Activated naive CD4-positive, alpha-beta T cell treated with anti-CD3 and anti-CD28 coated beads for 36 hours (primary cell): ENCODE measurements at regions not wholly inside any gene's neighbourhood (a gene's known extent, or its start where the extent isn't known, plus 50 kb on each side); places are given as distances from the start of the nearest gene placed in this dataset.
A peak's percentile ranks its signal among the peaks of the same experiment; 100 is the strongest.

Experiments used
- CTCF ChIA-PET: fragments of 350-600 bp; sonication (Branson Sonifier 250); formaldehyde crosslinking; loops from one replicate; lab custom pipeline; 2021; ENCODE audit warnings: antibody characterized with exemption; lab: Charles Lee
- DNase-seq: peaks from one replicate; pipeline ENCODE4 v3.0.0-alpha.2; 2020
- H3K27ac Mint-ChIP-seq: one replicate; pipeline ENCODE4 v1.8.0; 2021; ENCODE audit warnings: mild to moderate bottlenecking, mixed read lengths
- H3K27me3 Mint-ChIP-seq: one replicate; pipeline ENCODE4 v1.8.0; 2021; ENCODE audit warnings: low read depth, mixed read lengths
- H3K36me3 Mint-ChIP-seq: one replicate; pipeline ENCODE4 v1.8.0; 2021; ENCODE audit warnings: low read depth, mixed read lengths
- H3K4me1 Mint-ChIP-seq: one replicate; pipeline ENCODE4 v1.8.0; 2021; ENCODE audit warnings: low read depth, mixed read lengths
- H3K4me3 Mint-ChIP-seq: one replicate; pipeline ENCODE4 v1.8.0; 2021; ENCODE audit warnings: mild to moderate bottlenecking, moderate library complexity, mixed read lengths
- H3K9me3 Mint-ChIP-seq: one replicate; pipeline ENCODE4 v1.8.0; 2021; ENCODE audit warnings: mixed read lengths
- intact Hi-C: fragments of 100-400 bp; cut with micrococcal nuclease; formaldehyde crosslinking; loops from one replicate; pipeline ENCODE4 v1.15.1; 2023

DNA sequence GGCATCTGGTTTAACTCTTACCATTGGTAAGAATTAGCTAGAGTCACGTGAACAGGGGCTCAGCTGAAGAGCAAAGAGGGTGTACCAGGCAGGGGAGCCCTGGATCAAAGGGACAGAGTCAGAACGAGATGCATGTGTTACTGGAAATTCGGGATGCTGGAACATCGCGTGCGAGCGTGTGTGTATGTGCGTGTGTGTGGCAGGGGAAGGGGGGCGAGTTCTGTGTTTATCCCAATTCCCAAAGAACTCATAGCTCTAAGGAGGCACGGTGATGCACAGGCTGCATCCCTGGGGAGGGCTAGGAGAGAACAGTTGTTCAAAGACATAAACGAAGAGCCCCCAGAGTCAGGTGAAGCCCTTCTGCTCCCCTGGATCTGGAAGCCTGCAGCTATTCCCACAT lies 353.3 kb downstream of the GADD45G start:
- Mint-ChIP-seq H3K9me3 (no peaks in the 10 kb centered on the region), H3K4me1 (peaks cover 20% of the 10 kb centered on the region), H3K27me3 (no peaks in the 10 kb centered on the region), H3K4me3 (no peak overlapping the region), H3K36me3 (no peaks in the 10 kb centered on the region), H3K27ac (peak overlapping the region; percentile 35)
- DNase-seq, result no peak
- CTCF ChIA-PET, result no interaction called here
- intact Hi-C loops, result no loop called here

DNA sequence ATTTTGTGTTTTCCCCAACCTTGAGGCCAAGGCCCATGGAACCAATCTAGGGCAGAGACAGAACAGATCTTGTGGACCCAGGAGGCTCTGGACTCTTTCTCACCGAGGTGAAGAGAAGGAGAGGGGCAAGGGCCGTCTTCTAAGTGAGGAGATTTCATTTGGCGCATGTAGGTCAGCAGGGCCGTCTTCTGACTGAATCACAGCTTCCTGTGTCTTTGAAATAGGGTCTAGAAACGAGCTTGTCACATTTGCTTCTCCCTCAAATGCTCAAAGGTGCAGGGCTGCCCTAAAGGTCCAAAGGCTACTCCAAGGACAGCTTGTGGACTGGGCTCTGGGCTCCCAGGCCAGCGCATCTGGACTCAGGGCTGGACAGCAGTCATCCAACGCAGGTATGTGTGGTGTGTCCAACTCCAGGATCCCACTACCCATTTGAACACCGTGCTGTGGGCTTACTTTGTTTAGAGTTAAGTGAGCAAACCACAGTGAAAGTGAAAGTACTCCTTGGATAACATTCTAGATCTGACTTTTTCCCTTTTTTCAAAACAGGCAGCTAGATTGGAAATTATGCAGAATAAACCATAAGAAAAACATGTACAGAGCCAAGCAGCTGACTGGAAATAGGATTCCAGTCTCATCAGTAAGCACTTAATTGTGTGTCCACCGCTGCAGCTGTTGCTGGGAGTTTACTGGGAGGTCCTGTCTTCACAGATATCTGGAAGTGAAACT lies 357.0 kb downstream of the GADD45G start:
- H3K4me3 Mint-ChIP-seq, result no peak overlapping the region
- H3K27ac Mint-ChIP-seq, result peak overlapping the region; percentile 22
- CTCF ChIA-PET, result interaction anchor here (0.5 to 1.4 kb wide), 3 partner anchors 140 to 1611 kb away, joined by 3 to 5 read pairs (median 5); no protein-coding TSS in a partner anchor
- no peaks in the 10 kb centered on the region for H3K9me3 Mint-ChIP-seq
- no peaks in the 10 kb centered on the region for H3K36me3 Mint-ChIP-seq
- intact Hi-C loops, result no loop called here
- peaks cover 20% of the 10 kb centered on the region for H3K4me1 Mint-ChIP-seq
- no peak for DNase-seq
- H3K27me3 Mint-ChIP-seq, result no peaks in the 10 kb centered on the region

DNA sequence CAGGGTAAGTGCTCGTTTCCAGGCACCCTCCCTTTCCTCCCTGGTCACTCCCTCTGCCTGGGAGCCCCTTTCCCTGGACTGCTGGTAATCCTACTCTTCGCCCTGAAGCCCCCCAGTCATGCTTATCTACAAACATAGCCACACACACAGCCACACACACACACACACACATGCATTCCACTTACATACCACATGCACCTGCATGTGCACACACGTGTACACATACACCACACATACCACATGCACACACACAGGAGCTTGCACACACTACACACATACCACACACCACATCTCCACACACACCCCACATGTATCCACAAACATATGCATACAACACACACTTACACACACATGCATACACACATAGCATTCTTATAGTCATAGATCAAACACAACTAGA lies 358.5 kb downstream of the GADD45G start:
- H3K4me1 Mint-ChIP-seq, result peaks cover 24% of the 10 kb centered on the region
- no peak overlapping the region for H3K27ac Mint-ChIP-seq
- intact Hi-C loops, result no loop called here
- H3K9me3 Mint-ChIP-seq, result no peaks in the 10 kb centered on the region
- no peaks in the 10 kb centered on the region for H3K36me3 Mint-ChIP-seq
- CTCF ChIA-PET, result no interaction called here
- H3K4me3 Mint-ChIP-seq, result no peak overlapping the region
- no peak for DNase-seq
- H3K27me3 Mint-ChIP-seq, result no peaks in the 10 kb centered on the region

DNA sequence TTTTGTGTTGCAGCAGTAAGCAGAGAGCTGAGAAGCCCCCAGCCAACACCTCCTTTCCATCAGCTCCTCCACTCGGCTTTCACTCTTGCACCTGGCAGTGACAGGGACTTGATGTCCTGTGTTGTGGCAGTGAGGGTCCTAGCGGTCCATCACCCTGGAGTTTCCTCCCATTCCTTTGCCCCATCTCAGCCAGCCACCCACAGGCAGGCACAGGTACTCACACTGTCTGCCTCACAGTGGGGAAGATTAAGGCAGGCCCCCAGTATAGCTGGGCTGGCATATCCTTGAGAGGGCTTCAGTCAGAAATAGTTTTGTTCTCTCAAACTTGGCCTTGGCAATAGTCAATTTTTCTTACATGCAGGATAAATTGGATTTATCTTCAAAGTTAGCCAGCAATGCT lies 362.7 kb downstream of the GADD45G start:
- intact Hi-C loops, result no loop called here
- H3K36me3 Mint-ChIP-seq, result no peaks in the 10 kb centered on the region
- H3K27ac Mint-ChIP-seq, result no peak overlapping the region
- H3K4me1 Mint-ChIP-seq, result peaks cover 34% of the 10 kb centered on the region
- CTCF ChIA-PET, result no interaction called here
- H3K27me3 Mint-ChIP-seq, result no peaks in the 10 kb centered on the region
- no peak for DNase-seq
- H3K9me3 Mint-ChIP-seq, result no peaks in the 10 kb centered on the region
- no peak overlapping the region for H3K4me3 Mint-ChIP-seq

DNA sequence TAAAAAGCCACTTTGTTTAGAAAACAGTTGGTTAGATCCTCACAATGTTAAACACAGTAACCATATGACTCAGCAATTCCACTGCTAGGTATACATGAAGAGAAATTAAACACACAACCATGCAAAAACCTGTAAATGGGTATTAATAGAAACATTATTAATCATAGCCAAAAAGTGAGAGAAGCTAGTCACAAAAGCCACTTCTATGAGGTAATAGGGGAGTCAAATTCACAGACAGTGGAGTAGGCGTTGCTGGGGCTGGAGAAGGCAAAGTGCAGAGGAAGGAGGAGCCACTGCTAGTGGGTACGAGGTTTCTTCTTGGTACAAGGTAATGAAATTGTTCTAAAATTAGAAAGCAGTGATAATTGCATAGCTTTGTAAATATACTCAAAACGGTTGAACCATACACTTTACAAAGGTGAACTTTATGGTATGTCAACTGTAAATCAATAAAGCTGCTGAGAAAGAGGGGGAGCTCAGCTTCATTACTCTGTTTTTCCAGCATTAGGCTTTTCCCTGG lies 364.4 kb downstream of the GADD45G start:
- no peak overlapping the region for H3K27ac Mint-ChIP-seq

DNA sequence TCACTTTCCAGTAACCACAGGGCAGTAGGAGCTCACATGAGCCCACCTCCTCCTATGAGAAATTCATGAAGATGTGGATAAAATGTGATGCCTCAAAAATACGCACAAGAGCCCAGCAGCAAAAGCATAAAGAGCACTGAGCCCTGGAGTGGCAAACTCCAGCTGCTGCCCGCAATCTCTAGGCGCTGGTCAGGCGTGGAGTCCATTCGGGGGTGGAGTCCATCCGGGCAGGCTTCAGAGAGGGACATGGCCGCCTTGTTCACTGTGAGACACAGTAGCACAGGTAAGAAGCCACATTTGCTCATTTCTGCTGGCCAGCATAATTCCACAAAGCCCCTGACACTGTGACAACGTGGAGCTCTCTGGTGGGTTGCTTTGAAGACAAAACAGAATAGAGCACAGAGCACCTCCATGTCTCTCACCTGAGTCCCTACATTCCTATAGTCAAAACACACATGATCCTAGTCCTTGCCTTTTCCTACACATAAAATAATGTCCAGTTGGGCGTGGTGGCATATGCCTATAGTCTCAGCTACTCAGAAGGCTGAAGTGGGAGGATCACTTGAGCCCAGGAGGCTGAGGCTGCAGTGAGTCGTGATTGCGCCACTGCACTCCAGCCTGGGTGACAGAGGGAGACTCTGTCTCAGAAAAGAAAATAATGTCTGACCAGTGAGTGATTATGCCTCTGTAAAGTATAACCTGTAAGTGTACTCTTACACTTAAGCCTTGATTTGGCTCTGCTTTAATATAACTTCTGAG lies 365.2 kb downstream of the GADD45G start:
- DNase-seq, result no peak
- H3K27ac Mint-ChIP-seq, result no peak overlapping the region
- H3K4me3 Mint-ChIP-seq, result no peak overlapping the region
- intact Hi-C loops, result loop anchor here (1.0 kb wide), 1 partner anchor 13 kb away; no protein-coding TSS in a partner anchor
- CTCF ChIA-PET, result interaction anchor here (0.9 kb wide), 2 partner anchors 132 to 133 kb away, joined by 3 read pairs; no protein-coding TSS in a partner anchor
- H3K9me3 Mint-ChIP-seq, result no peaks in the 10 kb centered on the region
- H3K4me1 Mint-ChIP-seq, result peaks cover 37% of the 10 kb centered on the region
- H3K27me3 Mint-ChIP-seq, result no peaks in the 10 kb centered on the region
- no peaks in the 10 kb centered on the region for H3K36me3 Mint-ChIP-seq

More for the DNA sequence above, 364.4 kb downstream of the GADD45G start:
- CTCF ChIA-PET, result interaction anchor here (0.8 to 1.5 kb wide), 4 partner anchors 15 to 366 kb away, joined by 3 to 5 read pairs (median 4); no protein-coding TSS in a partner anchor
- Mint-ChIP-seq H3K4me1 (peaks cover 37% of the 10 kb centered on the region), H3K9me3 (no peaks in the 10 kb centered on the region), H3K36me3 (no peaks in the 10 kb centered on the region), H3K4me3 (no peak overlapping the region), H3K27me3 (no peaks in the 10 kb centered on the region)
- peak; percentile 57 for DNase-seq
- intact Hi-C loops, result loop anchor here (1.0 kb wide), 1 partner anchor 14 kb away; no protein-coding TSS in a partner anchor

DNA sequence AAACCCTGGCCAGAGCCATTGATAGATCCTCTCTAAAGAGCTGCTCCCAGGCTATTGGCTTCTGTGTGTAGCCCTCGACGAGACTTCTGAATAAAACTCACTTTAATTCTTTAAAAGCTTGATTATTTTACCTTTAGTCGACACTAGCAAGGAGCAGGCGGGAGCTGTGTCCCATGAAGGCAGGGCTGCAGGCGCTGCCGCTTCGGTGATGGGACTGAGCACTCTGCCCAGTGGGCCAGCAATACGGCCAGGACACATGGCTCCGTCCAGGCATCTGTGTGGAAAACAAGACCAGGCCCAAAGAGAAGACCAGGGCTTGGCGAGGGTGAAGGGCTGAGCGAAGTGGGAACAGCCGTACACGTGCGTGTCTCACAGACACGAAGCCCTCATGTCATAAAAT lies 365.9 kb downstream of the GADD45G start:
- Mint-ChIP-seq H3K9me3 (no peaks in the 10 kb centered on the region), H3K36me3 (no peaks in the 10 kb centered on the region), H3K27ac (no peak overlapping the region), H3K4me1 (peaks cover 37% of the 10 kb centered on the region), H3K4me3 (no peak overlapping the region), H3K27me3 (no peaks in the 10 kb centered on the region)
- no peak for DNase-seq
- CTCF ChIA-PET, result interaction anchor here (0.9 kb wide), 1 partner anchor 132 kb away, joined by 3 read pairs; no protein-coding TSS in a partner anchor
- intact Hi-C loops, result no loop called here

DNA sequence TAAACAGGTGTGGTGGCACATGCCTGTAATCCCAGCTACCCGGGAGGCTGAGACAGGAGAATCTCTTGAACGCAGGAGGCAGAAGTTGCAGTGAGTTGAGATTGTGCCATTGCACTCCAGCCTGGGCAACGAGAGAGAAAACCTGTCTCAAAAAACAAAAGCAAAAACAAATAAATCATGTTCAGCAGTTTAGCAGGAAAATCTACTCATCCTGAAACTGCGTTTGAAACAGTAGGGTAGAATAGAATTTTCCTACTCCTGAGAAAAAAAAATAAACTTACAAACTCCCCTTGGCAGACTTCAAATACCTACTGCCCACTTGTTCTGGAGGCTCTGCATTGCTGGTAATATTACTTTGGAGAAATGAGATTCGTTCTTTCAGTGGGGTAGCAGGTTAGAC lies 367.7 kb downstream of the GADD45G start:
- H3K27me3 Mint-ChIP-seq, result peaks cover 3% of the 10 kb centered on the region
- H3K36me3 Mint-ChIP-seq, result no peaks in the 10 kb centered on the region
- H3K4me3 Mint-ChIP-seq, result no peak overlapping the region
- no peak overlapping the region for H3K27ac Mint-ChIP-seq
- H3K4me1 Mint-ChIP-seq, result peaks cover 37% of the 10 kb centered on the region
- no peak for DNase-seq
- CTCF ChIA-PET, result no interaction called here
- intact Hi-C loops, result no loop called here
- no peaks in the 10 kb centered on the region for H3K9me3 Mint-ChIP-seq

DNA sequence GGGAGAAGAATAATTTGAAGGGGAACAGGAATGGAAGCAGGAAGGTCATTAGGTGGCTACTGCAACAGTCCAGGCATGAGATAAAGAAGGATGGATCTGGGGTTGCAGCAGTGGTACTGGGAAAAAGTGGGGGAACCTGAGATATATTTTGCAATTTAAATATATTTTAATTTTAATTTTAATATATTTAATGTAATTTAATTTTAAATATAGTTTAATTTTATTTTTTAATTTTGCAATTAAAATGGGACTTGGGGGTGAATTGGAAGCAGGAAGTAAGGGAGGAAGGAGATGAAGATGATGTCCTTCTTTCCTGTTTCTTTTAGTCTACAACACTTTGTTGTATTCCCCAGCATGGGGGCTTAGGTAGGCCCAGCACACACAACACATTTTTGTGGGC lies 369.8 kb downstream of the GADD45G start:
- H3K4me1 Mint-ChIP-seq, result peaks cover 21% of the 10 kb centered on the region
- H3K27ac Mint-ChIP-seq, result no peak overlapping the region
- CTCF ChIA-PET, result interaction anchor here (0.7 kb wide), 1 partner anchor 12 kb away, joined by 3 read pairs; no protein-coding TSS in a partner anchor
- H3K36me3 Mint-ChIP-seq, result no peaks in the 10 kb centered on the region
- DNase-seq, result no peak
- H3K27me3 Mint-ChIP-seq, result peaks cover 7% of the 10 kb centered on the region
- no peak overlapping the region for H3K4me3 Mint-ChIP-seq
- H3K9me3 Mint-ChIP-seq, result no peaks in the 10 kb centered on the region
- intact Hi-C loops, result no loop called here

DNA sequence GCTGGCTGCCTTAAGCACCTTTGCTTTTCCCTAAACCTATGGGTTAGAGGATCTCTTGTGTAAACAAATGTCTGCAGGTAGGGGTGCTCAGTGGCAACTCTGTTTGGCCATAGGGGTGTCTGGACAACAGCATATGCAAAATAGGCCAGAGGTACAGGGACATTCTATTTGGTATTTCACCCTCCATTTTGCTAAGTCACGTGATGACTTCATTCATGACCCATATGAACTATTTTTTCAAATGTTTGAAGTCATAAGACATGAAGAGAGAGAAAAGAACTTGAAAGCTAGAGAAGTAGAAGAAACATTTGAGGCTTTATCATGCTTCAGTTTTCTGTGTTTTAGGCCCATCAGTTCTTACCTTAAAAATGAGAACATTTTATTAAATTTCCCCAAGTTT lies 370.2 kb downstream of the GADD45G start:
- H3K36me3 Mint-ChIP-seq, result no peaks in the 10 kb centered on the region
- no peak for DNase-seq
- intact Hi-C loops, result no loop called here
- H3K4me3 Mint-ChIP-seq, result no peak overlapping the region
- H3K27ac Mint-ChIP-seq, result no peak overlapping the region
- CTCF ChIA-PET, result no interaction called here
- H3K9me3 Mint-ChIP-seq, result no peaks in the 10 kb centered on the region
- peaks cover 8% of the 10 kb centered on the region for H3K27me3 Mint-ChIP-seq
- H3K4me1 Mint-ChIP-seq, result peaks cover 16% of the 10 kb centered on the region

DNA sequence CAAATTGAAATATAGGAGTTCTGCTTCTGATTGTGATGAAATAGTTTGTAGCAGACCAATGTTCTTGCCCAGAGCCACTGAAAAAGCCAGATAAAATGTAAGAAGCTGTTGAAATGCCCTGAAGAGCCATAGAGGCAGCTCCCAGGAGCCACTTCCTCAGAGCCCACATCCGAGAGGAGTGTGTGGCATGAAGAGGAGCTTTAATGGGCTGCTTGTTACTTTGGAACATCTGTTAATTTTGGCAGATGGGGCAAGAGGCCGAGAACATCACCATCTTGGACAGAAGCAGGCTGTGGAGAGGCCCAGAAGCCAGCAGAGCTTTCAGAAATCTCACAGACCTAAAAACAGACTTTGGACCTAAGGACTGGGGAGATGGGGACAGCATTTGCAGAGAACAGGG lies 370.8 kb downstream of the GADD45G start:
- H3K27ac Mint-ChIP-seq, result no peak overlapping the region
- CTCF ChIA-PET, result interaction anchor here (0.7 kb wide), 1 partner anchor 93 kb away, joined by 3 read pairs; no protein-coding TSS in a partner anchor
- H3K27me3 Mint-ChIP-seq, result peaks cover 14% of the 10 kb centered on the region
- peaks cover 13% of the 10 kb centered on the region for H3K4me1 Mint-ChIP-seq
- H3K4me3 Mint-ChIP-seq, result no peak overlapping the region
- no peaks in the 10 kb centered on the region for H3K36me3 Mint-ChIP-seq
- DNase-seq, result no peak
- intact Hi-C loops, result no loop called here
- no peaks in the 10 kb centered on the region for H3K9me3 Mint-ChIP-seq

DNA sequence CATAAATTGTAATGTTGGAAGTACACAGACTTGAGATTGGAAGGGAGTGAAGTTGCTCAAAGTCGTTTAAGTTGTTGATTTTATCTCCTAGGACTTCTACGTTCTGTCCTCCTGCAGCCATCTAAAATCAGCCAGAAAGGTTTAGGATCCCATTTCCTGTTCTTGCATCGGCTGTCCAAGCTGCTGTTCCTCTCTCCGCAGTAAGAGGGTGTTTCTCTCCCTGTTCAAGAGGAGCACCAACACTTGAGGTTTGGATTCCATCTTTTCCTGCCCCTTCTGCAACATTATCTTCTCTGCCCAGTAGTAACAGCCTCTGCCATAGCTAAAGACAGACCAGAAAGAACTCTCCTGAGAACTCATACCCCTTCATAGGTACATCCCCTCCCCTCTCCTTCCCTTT lies 373.4 kb downstream of the GADD45G start:
- Mint-ChIP-seq H3K36me3 (no peaks in the 10 kb centered on the region), H3K9me3 (no peaks in the 10 kb centered on the region), H3K27ac (no peak overlapping the region), H3K27me3 (peaks cover 24% of the 10 kb centered on the region), H3K4me3 (no peak overlapping the region), H3K4me1 (peaks cover 11% of the 10 kb centered on the region)
- CTCF ChIA-PET, result no interaction called here
- intact Hi-C loops, result no loop called here
- no peak for DNase-seq
